ENCODE measurements at regions not wholly inside any gene's neighbourhood (a gene's known extent, or its start where the extent isn't known, plus 50 kb on each side); places are given as distances from the start of the nearest gene placed in this dataset.

- Histone ChIP-seq H3K27ac (no peak overlapping the region), H3K36me3 (no peaks in the 10 kb centered on the region), H3K4me3 (no peak overlapping the region), H3K27me3 (no peaks in the 10 kb centered on the region), H3K9me3 (no peaks in the 10 kb centered on the region), H3K4me1 (peaks cover 0 to 19% of the 10 kb centered on the region in 2 donors)
- ATAC-seq (no peak), DNase-seq (no peak)
- TF ChIP-seq CTCF (IDR thresholded peaks at IDR 0.05), result no peak
- intact Hi-C loops (cut with DNase I), result no loop called here
These were observed 160.6 kb upstream of the ADO start for GRCh38 chr10:62643606-62644587.

GRCh38 chr10:62647375-62648092 is 157.0 kb upstream of the ADO start:
- Histone ChIP-seq H3K9me3 (no peaks in the 10 kb centered on the region), H3K27ac (no peak overlapping the region), H3K36me3 (no peaks in the 10 kb centered on the region), H3K27me3 (no peaks in the 10 kb centered on the region), H3K4me3 (no peak overlapping the region), H3K4me1 (no peaks in the 10 kb centered on the region)
- ATAC-seq, result no peak
- no peak for DNase-seq
- no peak for TF ChIP-seq CTCF (IDR thresholded peaks at IDR 0.05)
- intact Hi-C loops (cut with DNase I), result no loop called here

GRCh38 chr10:62648921-62649320 is 155.6 kb upstream of the ADO start:
- TF ChIP-seq CTCF (IDR thresholded peaks at IDR 0.05), result no peak
- no peak overlapping the region for H3K27ac ChIP-seq
- ATAC-seq, result no peak
- no peak overlapping the region for H3K4me3 ChIP-seq
- no peaks in the 10 kb centered on the region for H3K36me3 ChIP-seq
- intact Hi-C loops (cut with DNase I), result no loop called here
- no peaks in the 10 kb centered on the region for H3K9me3 ChIP-seq
- H3K4me1 ChIP-seq, result no peaks in the 10 kb centered on the region
- no peaks in the 10 kb centered on the region for H3K27me3 ChIP-seq
- no peak for DNase-seq

GRCh38 chr10:62650411-62650810 is 154.1 kb upstream of the ADO start:
- intact Hi-C loops (cut with DNase I), result no loop called here
- no peak for TF ChIP-seq CTCF (IDR thresholded peaks at IDR 0.05)
- Histone ChIP-seq H3K36me3 (no peaks in the 10 kb centered on the region), H3K4me1 (no peaks in the 10 kb centered on the region), H3K27ac (no peak overlapping the region), H3K27me3 (no peaks in the 10 kb centered on the region), H3K9me3 (no peaks in the 10 kb centered on the region), H3K4me3 (no peak overlapping the region)
- no peak for ATAC-seq
- no peak for DNase-seq

GRCh38 chr10:62651341-62651740 is 153.2 kb upstream of the ADO start:
- H3K4me1 ChIP-seq, result no peaks in the 10 kb centered on the region
- H3K27me3 ChIP-seq, result no peaks in the 10 kb centered on the region
- TF ChIP-seq CTCF (IDR thresholded peaks at IDR 0.05), result no peak
- no peaks in the 10 kb centered on the region for H3K36me3 ChIP-seq
- intact Hi-C loops (cut with DNase I), result no loop called here
- no peak for ATAC-seq
- H3K4me3 ChIP-seq, result no peak overlapping the region
- H3K9me3 ChIP-seq, result no peaks in the 10 kb centered on the region
- no peak overlapping the region for H3K27ac ChIP-seq
- DNase-seq, result no peak
